Stimulated activated CD4-positive, alpha-beta T cell treated with anti-CD3 and anti-CD28 coated beads, Interleukin-4, amount 100 ng/mL, for 48 hours (primary cell): ENCODE measurements at regions not wholly inside any gene's neighbourhood (a gene's known extent, or its start where the extent isn't known, plus 50 kb on each side); places are given as distances from the start of the nearest gene placed in this dataset.

ENCODE experiments used
- DNase-seq, 2 donors: peaks; one replicate each; pipeline ENCODE4 v3.0.0-alpha.2; 2020; ENCODE audit warnings: low read depth in 2 of 2

DNA sequence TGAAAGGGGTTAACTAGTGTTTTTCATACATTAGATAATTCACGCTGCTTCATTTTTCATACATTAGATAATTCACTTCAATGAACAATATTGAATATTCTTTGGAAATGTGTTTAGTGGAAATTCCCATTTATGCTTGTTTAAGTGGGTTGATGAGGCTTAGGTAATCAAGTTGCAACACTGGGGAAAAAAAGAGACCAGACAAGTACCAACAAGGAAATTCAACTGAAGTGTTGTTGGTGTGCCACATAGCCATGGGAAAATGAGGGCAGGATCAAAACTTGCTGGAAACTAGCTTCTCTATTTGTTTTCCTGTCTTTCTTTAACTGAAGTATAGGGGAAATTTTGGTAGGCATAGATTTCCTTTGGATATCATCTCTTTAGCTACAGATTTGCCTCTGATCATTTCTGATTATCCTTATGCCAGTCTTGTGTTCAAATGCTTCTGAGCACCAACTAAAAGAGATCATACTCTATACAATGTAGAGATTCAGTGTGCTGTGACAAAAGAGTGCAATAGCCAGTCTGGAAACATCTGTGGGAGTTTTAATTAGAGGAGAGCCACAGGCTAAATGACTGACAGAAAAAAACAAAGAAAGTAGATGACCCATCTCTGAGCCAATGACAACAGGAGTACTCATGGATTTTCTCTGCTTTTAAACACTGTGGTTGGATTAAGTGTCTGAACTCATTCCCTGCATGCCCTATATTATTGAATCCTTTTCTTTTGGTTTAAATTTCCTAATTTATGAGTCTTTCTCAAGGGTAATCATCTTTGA lies 67.6 kb upstream of the CTSC start:
- no peak for DNase-seq

DNA sequence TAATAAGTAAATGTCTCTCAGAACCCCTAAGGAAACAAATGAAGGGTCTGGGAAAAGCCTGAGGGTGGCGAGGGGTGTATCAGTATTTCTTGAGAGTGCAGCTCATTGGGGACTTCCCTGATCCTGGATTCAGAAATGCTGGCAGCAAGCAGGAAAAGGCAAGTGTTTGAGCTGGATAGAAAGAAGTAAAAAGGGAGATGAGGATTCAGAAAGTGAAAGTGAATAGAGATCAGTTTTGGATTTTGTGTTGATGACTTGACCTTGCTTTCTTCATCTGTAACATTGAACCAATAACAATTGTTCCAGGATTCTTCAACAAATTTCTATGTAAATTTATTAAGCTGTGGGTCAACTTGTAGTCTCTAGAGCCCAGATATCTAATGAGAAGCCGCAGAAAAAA lies 66.9 kb upstream of the CTSC start:
- DNase-seq = no peak

DNA sequence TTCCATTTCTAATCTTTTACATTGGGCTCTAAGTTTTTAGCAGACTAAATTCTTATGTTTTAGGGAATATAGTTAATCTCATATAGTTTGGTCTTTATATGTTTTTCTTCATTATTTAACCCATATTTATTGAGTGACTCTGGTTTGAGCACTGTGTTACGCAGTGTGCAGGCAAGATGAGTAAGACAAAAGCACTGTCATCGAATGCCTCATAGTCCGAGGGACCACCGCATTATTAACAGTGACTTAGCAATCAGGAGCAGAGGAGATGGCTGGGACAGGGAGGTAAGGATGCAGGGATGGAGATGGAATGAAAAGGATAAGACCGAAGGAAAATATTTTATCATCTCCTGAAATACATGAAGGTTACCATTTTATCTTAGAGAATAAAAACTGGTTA lies 65.2 kb upstream of the CTSC start:
- DNase-seq = no peak

DNA sequence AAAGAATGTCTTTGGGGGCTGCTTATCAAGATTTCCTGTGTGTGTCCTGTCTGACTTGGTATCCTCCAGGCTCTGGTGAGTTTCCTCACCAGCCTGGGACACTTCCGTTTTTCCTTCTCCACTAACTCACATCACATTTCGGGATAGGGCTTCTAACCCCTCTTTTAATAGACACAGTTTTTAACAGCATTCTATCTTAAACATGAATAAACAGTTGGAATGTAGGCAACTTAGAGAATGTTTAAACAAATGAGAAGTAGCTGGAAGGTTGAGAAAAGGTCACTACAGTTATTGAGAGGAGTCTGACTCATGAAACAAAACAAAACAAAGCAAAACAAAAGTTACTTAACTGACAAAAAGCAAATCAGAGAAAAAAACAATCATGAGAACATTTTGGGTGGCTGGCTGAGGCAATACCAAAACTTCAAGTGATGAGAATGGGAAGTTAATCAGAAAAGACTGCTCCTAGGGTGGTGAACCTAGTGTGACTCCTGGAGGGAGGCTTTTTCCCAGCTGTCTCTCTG lies 64.7 kb upstream of the CTSC start:
- no peak for DNase-seq

DNA sequence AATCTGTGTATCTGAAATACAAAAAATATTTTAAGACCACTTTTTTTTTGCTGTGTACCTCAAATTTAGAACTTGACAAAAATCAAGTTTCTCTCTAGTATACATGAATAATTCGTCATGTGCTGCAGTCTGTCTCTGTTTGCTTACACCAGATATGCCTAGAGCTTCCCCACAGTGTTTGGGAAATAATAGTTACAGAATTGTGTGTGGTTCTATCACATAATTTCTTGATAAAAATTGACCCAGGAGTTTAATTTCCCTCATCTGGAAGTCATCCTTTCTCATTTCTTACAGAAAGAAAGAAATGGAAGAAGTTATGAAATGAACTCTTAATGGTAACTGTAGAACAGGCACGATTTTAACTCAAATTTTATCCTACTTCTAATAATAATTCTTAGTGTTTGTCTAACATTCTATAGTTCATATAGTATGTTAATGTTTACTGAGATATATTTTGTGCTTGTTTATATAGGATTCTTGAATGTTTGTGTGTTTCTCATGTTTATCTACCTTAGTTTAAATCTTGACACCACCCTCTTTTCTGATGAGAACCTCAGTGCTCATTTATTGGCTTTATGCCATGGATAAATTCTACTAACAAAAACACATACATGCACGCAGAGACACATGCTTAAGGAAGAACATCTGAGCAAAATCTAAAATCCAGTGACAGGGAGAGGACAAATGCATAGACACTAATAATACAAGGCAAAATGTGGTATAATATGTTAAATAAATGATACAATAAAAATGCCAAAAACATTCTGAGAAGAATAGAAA lies 61.4 kb upstream of the CTSC start:
- DNase-seq = no peak

DNA sequence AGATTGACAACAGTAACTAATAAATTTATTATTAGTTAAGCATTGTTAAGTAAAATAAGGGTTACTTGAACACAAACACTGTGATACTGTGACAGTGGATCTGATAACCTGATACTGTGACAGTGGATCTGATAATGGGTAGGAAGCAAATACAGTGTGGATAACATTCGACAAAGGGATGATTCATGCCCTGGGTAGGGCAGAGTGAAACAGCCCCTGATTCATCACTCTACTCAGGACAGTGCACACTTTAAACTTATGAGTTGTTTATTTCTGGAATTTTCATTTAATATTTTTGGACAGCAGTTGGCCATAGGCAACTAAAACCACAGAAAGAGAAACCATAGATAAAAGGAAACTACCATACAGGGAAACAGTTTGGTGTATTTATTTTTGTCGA lies 60.8 kb upstream of the CTSC start:
- no peak for DNase-seq

DNA sequence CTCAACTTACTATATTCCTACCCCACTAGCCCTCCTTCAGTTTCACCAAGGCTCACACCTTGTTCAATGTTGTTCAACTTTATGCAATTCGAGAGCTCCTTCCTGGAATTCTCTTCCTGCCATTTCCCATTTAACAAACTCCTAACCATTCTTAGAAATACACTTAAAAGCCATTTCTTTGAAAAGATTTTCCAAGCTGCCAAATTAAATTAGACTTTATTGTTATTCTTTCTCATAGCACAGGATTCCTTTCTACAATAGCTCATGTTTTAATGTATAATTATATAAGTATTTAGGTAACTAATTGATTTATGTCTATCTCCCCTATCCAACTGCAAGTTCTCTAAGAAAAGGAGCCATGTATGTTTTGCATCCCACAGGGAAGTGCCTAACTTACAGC lies 52.7 kb upstream of the CTSC start:
- DNase-seq = no peak

DNA sequence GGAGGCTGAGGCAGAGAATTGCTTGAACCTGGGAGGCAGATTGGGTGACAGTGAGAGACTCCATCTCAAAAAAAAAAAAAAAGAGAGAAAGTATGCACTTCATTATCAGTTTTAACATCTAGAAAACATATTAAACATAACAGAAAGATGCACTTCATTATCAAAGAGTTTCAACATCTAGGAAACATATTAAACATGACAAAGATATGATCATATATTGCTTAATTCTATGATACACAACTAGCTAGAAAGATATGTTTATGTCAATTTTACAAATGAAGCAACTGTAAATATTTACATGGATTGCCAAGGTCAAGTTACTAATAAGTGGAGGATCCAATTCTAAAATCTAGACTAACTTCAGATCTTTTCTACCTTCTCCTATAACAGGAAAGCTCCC lies 50.4 kb upstream of the CTSC start:
- no peak for DNase-seq
